OCI-LY3 (cell line): ENCODE measurements at regions not wholly inside any gene's neighbourhood (a gene's known extent, or its start where the extent isn't known, plus 50 kb on each side); places are given as distances from the start of the nearest gene placed in this dataset.

Source experiments
- H2AFZ ChIP-seq: fragments of 200-600, 300-600 bp; shearing (Covaris generic); 2 replicates; pipeline ENCODE4 v1.6.0; 2014; ENCODE audit warnings: antibody characterized with exemption, low read depth, low read length
- H3K27ac ChIP-seq: fragments of 200-600, 300-600 bp; sonication (generic); 2 replicates; pipeline ENCODE4 v1.5.1; 2014; ENCODE audit warnings: mild to moderate bottlenecking, low read length, moderate library complexity, mixed read lengths
- H3K27me3 ChIP-seq: fragments of 200-600, 300-600 bp; sonication (generic); 2 replicates; pipeline ENCODE4 v1.6.1; 2014; ENCODE audit warnings: low read depth, low read length, mixed read lengths
- H3K36me3 ChIP-seq: fragments of 200-600, 300-600 bp; sonication (generic); replicated peaks from 2 replicates; pipeline ENCODE3; 2014; ENCODE audit warnings: low read depth, low read length, mixed read lengths
- H3K4me1 ChIP-seq: fragments of 300-600, 200-600 bp; sonication (generic); 2 replicates; pipeline ENCODE4 v1.6.1; 2014; ENCODE audit warnings: low read length, mixed read lengths
- H3K4me2 ChIP-seq: fragments of 200-600, 300-600 bp; sonication (generic); 2 replicates; pipeline ENCODE4 v1.6.1; 2014; ENCODE audit warnings: low read length, mixed read lengths
- H3K4me3 ChIP-seq: fragments of 300-600, 200-600 bp; sonication (generic); 2 replicates; pipeline ENCODE4 v1.5.1; 2014; ENCODE audit warnings: antibody characterized with exemption, mild to moderate bottlenecking, low read length, moderate library complexity
- H3K79me2 ChIP-seq: fragments of 300-600, 200-600 bp; shearing (Covaris generic); 2 replicates; pipeline ENCODE4 v1.6.1; 2014; ENCODE audit warnings: mild to moderate bottlenecking, low read length, mixed read lengths
- H3K9ac ChIP-seq: fragments of 300-600, 200-600 bp; shearing (Covaris generic); 2 replicates; pipeline ENCODE4 v1.6.0; 2014; ENCODE audit warnings: mild to moderate bottlenecking, low read length, moderate library complexity
- H3K9me3 ChIP-seq: fragments of 200-600, 300-600 bp; shearing (Covaris generic); 2 replicates; pipeline ENCODE4 v1.6.1; 2014; ENCODE audit warnings: low read length, mixed read lengths; ENCODE audit not compliant: insufficient read depth
- H4K20me1 ChIP-seq: fragments of 200-600, 300-600 bp; sonication (generic); 2 replicates; pipeline ENCODE4 v1.6.1; 2016; ENCODE audit warnings: low read length, mixed read lengths; ENCODE audit not compliant: insufficient read depth
- CTCF ChIP-seq: fragments of 200-600, 300-600 bp; sonication (generic); IDR thresholded peaks from 2 replicates; pipeline ENCODE4 v1.5.1; 2014; ENCODE audit warnings: antibody characterized with exemption, low read length, low read depth
- EZH2phosphoT487 ChIP-seq: fragments of 200-600 bp; shearing (Covaris generic); IDR thresholded peaks from 2 replicates; pipeline ENCODE4 v1.6.1; 2018; ENCODE audit warnings: antibody characterized with exemption, mixed run types, low read depth

- Histone ChIP-seq H3K9ac (no peak overlapping the region), H3K27me3 (no peaks in the 10 kb centered on the region), H4K20me1 (no peaks in the 10 kb centered on the region), H2AFZ (no peak overlapping the region), H3K4me3 (no peak overlapping the region), H3K27ac (no peak overlapping the region), H3K4me2 (no peak overlapping the region), H3K36me3 (no peaks in the 10 kb centered on the region), H3K9me3 (no peaks in the 10 kb centered on the region), H3K4me1 (no peaks in the 10 kb centered on the region), H3K79me2 (no peaks in the 10 kb centered on the region)
- no peak for TF ChIP-seq EZH2phosphoT487
- no peak for TF ChIP-seq CTCF
Observed at GRCh38 chr10:10532826-10533225, 484.8 kb upstream of the CELF2 start.

- TF ChIP-seq CTCF (no peak), EZH2phosphoT487 (no peak)
- no peaks in the 10 kb centered on the region for H3K27me3 ChIP-seq
Observed at GRCh38 chr10:10533437-10533836, 484.2 kb upstream of the CELF2 start.

GRCh38 chr10:10538326-10538725 lies 479.3 kb upstream of the CELF2 start:
- H3K4me3 ChIP-seq = no peak overlapping the region
- H3K27me3 ChIP-seq = no peaks in the 10 kb centered on the region
- H3K4me2 ChIP-seq = no peak overlapping the region
- no peaks in the 10 kb centered on the region for H4K20me1 ChIP-seq
- no peaks in the 10 kb centered on the region for H3K4me1 ChIP-seq
- no peaks in the 10 kb centered on the region for H3K36me3 ChIP-seq
- H3K9me3 ChIP-seq = no peaks in the 10 kb centered on the region
- TF ChIP-seq CTCF (no peak), EZH2phosphoT487 (no peak)
- no peaks in the 10 kb centered on the region for H3K79me2 ChIP-seq
- no peak overlapping the region for H3K27ac ChIP-seq
- no peak overlapping the region for H2AFZ ChIP-seq
- H3K9ac ChIP-seq = no peak overlapping the region

More at GRCh38 chr10:10533437-10533836, 484.2 kb upstream of the CELF2 start:
- Histone ChIP-seq H3K4me1 (no peaks in the 10 kb centered on the region), H3K4me3 (no peak overlapping the region), H3K36me3 (no peaks in the 10 kb centered on the region), H4K20me1 (no peaks in the 10 kb centered on the region), H3K4me2 (no peak overlapping the region), H3K79me2 (no peaks in the 10 kb centered on the region), H2AFZ (no peak overlapping the region), H3K9me3 (no peaks in the 10 kb centered on the region), H3K9ac (no peak overlapping the region), H3K27ac (no peak overlapping the region)

- TF ChIP-seq CTCF = no peak
- TF ChIP-seq EZH2phosphoT487 = no peak
Observed at GRCh38 chr10:10540398-10540797, 477.3 kb upstream of the CELF2 start.

More at GRCh38 chr10:10540398-10540797, 477.3 kb upstream of the CELF2 start:
- H3K9me3 ChIP-seq = no peaks in the 10 kb centered on the region
- no peak overlapping the region for H3K4me2 ChIP-seq
- no peaks in the 10 kb centered on the region for H3K4me1 ChIP-seq
- H3K9ac ChIP-seq = no peak overlapping the region
- no peak overlapping the region for H3K27ac ChIP-seq
- no peaks in the 10 kb centered on the region for H4K20me1 ChIP-seq
- H3K36me3 ChIP-seq = no peaks in the 10 kb centered on the region
- no peaks in the 10 kb centered on the region for H3K79me2 ChIP-seq
- no peaks in the 10 kb centered on the region for H3K27me3 ChIP-seq
- H2AFZ ChIP-seq = no peak overlapping the region
- H3K4me3 ChIP-seq = no peak overlapping the region
